CD14-positive monocyte (primary cell): ENCODE measurements at regions not wholly inside any gene's neighbourhood (a gene's known extent, or its start where the extent isn't known, plus 50 kb on each side); places are given as distances from the start of the nearest gene placed in this dataset.

ENCODE experiments used
- DNase-seq, 3 donors: peaks; one replicate each; pipeline ENCODE4 v3.0.0-alpha.2; 2011 to 2022
- H2AFZ ChIP-seq: 2 replicates; pipeline ENCODE4 v1.6.0; 2012; ENCODE audit warnings: mild to moderate bottlenecking, low read depth, low read length, inconsistent platforms; ENCODE audit not compliant: insufficient read depth, poor library complexity, severe bottlenecking
- H3K27ac ChIP-seq, 2 donors: 1 replicate in 1 of 2; 2 replicates in 1 of 2; pipeline ENCODE4 v1.5.1; 2012 to 2013; ENCODE audit warnings: low read length in 2 of 2, control low read depth in 1 of 2, inconsistent platforms in 1 of 2, low read depth in 1 of 2, mild to moderate bottlenecking in 1 of 2
- H3K27me3 ChIP-seq, 2 donors: one replicate each; pipeline versions ENCODE4 v1.6.0 to v1.6.1; 2011 to 2013; ENCODE audit warnings: low read length in 2 of 2; ENCODE audit not compliant: control insufficient read depth in 2 of 2, insufficient read depth in 2 of 2
- H3K36me3 ChIP-seq, 2 donors: replicated peaks in 1 of 2; 1 replicate in 1 of 2; 2 replicates in 1 of 2; pipeline versions ENCODE4 v1.5.1 to v1.6.1; 2012 to 2013; ENCODE audit warnings: low read length in 2 of 2, control low read depth in 1 of 2, inconsistent platforms in 1 of 2, mild to moderate bottlenecking in 1 of 2; ENCODE audit not compliant: insufficient read depth in 2 of 2, control insufficient read depth in 1 of 2
- H3K4me1 ChIP-seq, 2 donors: 1 replicate in 1 of 2; 2 replicates in 1 of 2; pipeline versions ENCODE4 v1.5.1 to v1.6.1; 2012 to 2013; ENCODE audit warnings: low read length in 2 of 2, control low read depth in 1 of 2, inconsistent platforms in 1 of 2, mild to moderate bottlenecking in 1 of 2, moderate library complexity in 1 of 2; ENCODE audit not compliant: insufficient read depth in 2 of 2, control insufficient read depth in 1 of 2
- H3K4me2 ChIP-seq: replicated peaks from 2 replicates; pipeline ENCODE3; 2012; ENCODE audit warnings: low read length, moderate library complexity, mild to moderate bottlenecking; ENCODE audit not compliant: poor library complexity, severe bottlenecking; ENCODE audit errors: extremely low read depth
- H3K4me3 ChIP-seq, 3 experiments: fragments of 200-600 bp in 1 of 3; sonication (generic) in 1 of 3; replicated peaks in 1 of 3; 1 replicate in 2 of 3; 2 replicates in 1 of 3; pipeline ENCODE4 v1.5.1; 2011 to 2013; ENCODE audit warnings: low read length in 3 of 3, mild to moderate bottlenecking in 3 of 3, control low read depth in 2 of 3, low read depth in 2 of 3, inconsistent platforms in 1 of 3, moderate library complexity in 1 of 3
- H3K79me2 ChIP-seq: 2 replicates; pipeline ENCODE4 v1.6.0; 2012; ENCODE audit warnings: mild to moderate bottlenecking, control low read depth, inconsistent platforms, low read length, moderate library complexity; ENCODE audit not compliant: insufficient read depth
- H3K9ac ChIP-seq: 2 replicates; pipeline ENCODE4 v1.6.0; 2017; ENCODE audit warnings: low read length, mild to moderate bottlenecking; ENCODE audit not compliant: insufficient read depth, poor library complexity, severe bottlenecking
- H3K9me3 ChIP-seq, 2 donors: replicated peaks in 1 of 2; 1 replicate in 1 of 2; 2 replicates in 1 of 2; pipeline versions ENCODE4 v1.5.1 to v1.6.1; 2012 to 2013; ENCODE audit warnings: low read length in 2 of 2, control low read depth in 1 of 2; ENCODE audit not compliant: control insufficient read depth in 1 of 2, insufficient read depth in 1 of 2
- H4K20me1 ChIP-seq: 2 replicates; pipeline ENCODE4 v1.6.0; 2012; ENCODE audit warnings: mild to moderate bottlenecking, low read length, control low read depth, moderate library complexity; ENCODE audit not compliant: insufficient read depth
- H3K27ac Mint-ChIP-seq, 7 donors: one replicate each; pipeline ENCODE4 v1.8.0; 2020; ENCODE audit warnings: mild to moderate bottlenecking in 7 of 7, mixed read lengths in 7 of 7, moderate library complexity in 6 of 7, inconsistent platforms in 2 of 7
- H3K27me3 Mint-ChIP-seq, 3 donors: one replicate each; pipeline ENCODE4 v1.8.0; 2021 to 2022; ENCODE audit warnings: low read depth in 3 of 3, mild to moderate bottlenecking in 3 of 3, mixed read lengths in 3 of 3, moderate library complexity in 3 of 3, inconsistent platforms in 1 of 3
- H3K36me3 Mint-ChIP-seq, 2 donors: one replicate each; pipeline ENCODE4 v1.8.0; 2020; ENCODE audit warnings: mixed read lengths in 2 of 2, inconsistent platforms in 1 of 2, mild to moderate bottlenecking in 1 of 2
- H3K4me1 Mint-ChIP-seq: one replicate; pipeline ENCODE4 v1.8.0; 2020; ENCODE audit warnings: mild to moderate bottlenecking, mixed read lengths
- H3K4me3 Mint-ChIP-seq, 2 donors: one replicate each; pipeline ENCODE4 v1.8.0; 2020; ENCODE audit warnings: mild to moderate bottlenecking in 2 of 2, mixed read lengths in 2 of 2, moderate library complexity in 1 of 2
- H3K9me3 Mint-ChIP-seq, 7 donors: one replicate each; pipeline ENCODE4 v1.8.0; 2020 to 2022; ENCODE audit warnings: mixed read lengths in 7 of 7, mild to moderate bottlenecking in 6 of 7, moderate library complexity in 6 of 7, inconsistent platforms in 2 of 7
- WGBS: methylation state at CpG from one replicate; pipeline ENCODE4 v1.1.5; 2013; ENCODE audit warnings: missing lambda C conversion rate; ENCODE audit not compliant: insufficient coverage; 5-methylcytosine and 5-hydroxymethylcytosine counted together
- intact Hi-C, 2 donors: fragments of 100-400 bp; cut with micrococcal nuclease; formaldehyde crosslinking; loops; one replicate each; pipeline versions ENCODE4 v1.15.0 to v1.15.1; 2023
- TF ChIP-seq, protein P1 (sequence below): fragments of 200-600 bp; IDR thresholded peaks from one replicate; pipeline ENCODE4 v1.8.0; 2022; ENCODE audit warnings: antibody characterized with exemption, mild to moderate bottlenecking

GRCh38 chr2:37457401-37457901 is 113.0 kb downstream of the QPCT start:
- Histone ChIP-seq H2AFZ (no peak overlapping the region), H3K27me3 (no peaks in the 10 kb centered on the region)
- H3K36me3 Mint-ChIP-seq: no peaks in the 10 kb centered on the region

DNA sequence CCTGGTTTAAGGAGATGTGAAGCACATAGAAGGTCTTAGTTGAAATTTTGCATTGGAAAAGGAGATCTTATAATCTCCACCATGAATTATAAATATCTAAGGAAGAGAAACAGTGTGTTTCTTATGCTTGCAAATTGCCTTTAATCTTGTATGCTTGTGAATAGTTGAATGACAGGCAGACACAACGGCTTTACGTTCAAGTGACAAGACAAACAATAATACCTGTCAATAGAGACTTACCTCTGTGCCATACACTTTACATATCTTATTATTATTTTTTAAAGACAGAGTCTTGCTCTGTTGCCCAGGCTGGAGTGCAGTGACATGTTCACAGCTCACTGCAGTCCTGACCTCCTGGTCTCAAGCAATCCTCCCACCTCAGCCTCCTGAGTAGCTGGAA is 113.7 kb downstream of the QPCT start:
- TF ChIP-seq, protein P1, sequence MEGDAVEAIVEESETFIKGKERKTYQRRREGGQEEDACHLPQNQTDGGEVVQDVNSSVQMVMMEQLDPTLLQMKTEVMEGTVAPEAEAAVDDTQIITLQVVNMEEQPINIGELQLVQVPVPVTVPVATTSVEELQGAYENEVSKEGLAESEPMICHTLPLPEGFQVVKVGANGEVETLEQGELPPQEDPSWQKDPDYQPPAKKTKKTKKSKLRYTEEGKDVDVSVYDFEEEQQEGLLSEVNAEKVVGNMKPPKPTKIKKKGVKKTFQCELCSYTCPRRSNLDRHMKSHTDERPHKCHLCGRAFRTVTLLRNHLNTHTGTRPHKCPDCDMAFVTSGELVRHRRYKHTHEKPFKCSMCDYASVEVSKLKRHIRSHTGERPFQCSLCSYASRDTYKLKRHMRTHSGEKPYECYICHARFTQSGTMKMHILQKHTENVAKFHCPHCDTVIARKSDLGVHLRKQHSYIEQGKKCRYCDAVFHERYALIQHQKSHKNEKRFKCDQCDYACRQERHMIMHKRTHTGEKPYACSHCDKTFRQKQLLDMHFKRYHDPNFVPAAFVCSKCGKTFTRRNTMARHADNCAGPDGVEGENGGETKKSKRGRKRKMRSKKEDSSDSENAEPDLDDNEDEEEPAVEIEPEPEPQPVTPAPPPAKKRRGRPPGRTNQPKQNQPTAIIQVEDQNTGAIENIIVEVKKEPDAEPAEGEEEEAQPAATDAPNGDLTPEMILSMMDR: no peak
- Histone ChIP-seq H3K9me3 (no peaks in the 10 kb centered on the region), H3K27me3 (no peaks in the 10 kb centered on the region), H3K4me3 (no peak overlapping the region), H3K4me1 (peaks cover 0 to 1% of the 10 kb centered on the region in 2 donors), H3K27ac (no peak overlapping the region), H4K20me1 (no peaks in the 10 kb centered on the region), H3K79me2 (no peaks in the 10 kb centered on the region), H2AFZ (no peak overlapping the region), H3K36me3 (no peaks in the 10 kb centered on the region), H3K4me2 (no peak overlapping the region), H3K9ac (no peak overlapping the region)
- no CpG with 5 or more reads among the region's 2 CpGs for WGBS
- no peak overlapping the region for H3K27ac Mint-ChIP-seq
- no peak for DNase-seq
- no peak overlapping the region for H3K4me3 Mint-ChIP-seq
- no peaks in the 10 kb centered on the region for H3K27me3 Mint-ChIP-seq
- no peaks in the 10 kb centered on the region for H3K9me3 Mint-ChIP-seq
- no peaks in the 10 kb centered on the region for H3K36me3 Mint-ChIP-seq
- H3K4me1 Mint-ChIP-seq: peaks cover 9% of the 10 kb centered on the region
- intact Hi-C loops: no loop called here

More at GRCh38 chr2:37457401-37457901, 113.0 kb downstream of the QPCT start:
- Histone ChIP-seq H3K27ac (no peak overlapping the region), H3K36me3 (no peaks in the 10 kb centered on the region), H3K9ac (no peak overlapping the region), H4K20me1 (no peaks in the 10 kb centered on the region), H3K4me1 (peaks cover 0 to 5% of the 10 kb centered on the region in 2 donors), H3K4me3 (no peak overlapping the region), H3K79me2 (no peaks in the 10 kb centered on the region), H3K9me3 (no peaks in the 10 kb centered on the region), H3K4me2 (no peak overlapping the region)
- Mint-ChIP-seq H3K4me3 (no peak overlapping the region), H3K4me1 (peaks cover 11% of the 10 kb centered on the region), H3K9me3 (no peaks in the 10 kb centered on the region), H3K27me3 (peaks cover 0 to 2% (median 0%) of the 10 kb centered on the region in 3 donors), H3K27ac (no peak overlapping the region)
- DNase-seq: no peak
- WGBS: 96% methylated on average over 5 of the region's 9 CpGs
- TF ChIP-seq, protein P1: no peak
- intact Hi-C loops: no loop called here
